ENCODE measurements at regions not wholly inside any gene's neighbourhood (a gene's known extent, or its start where the extent isn't known, plus 50 kb on each side); places are given as distances from the start of the nearest gene placed in this dataset.

DNA sequence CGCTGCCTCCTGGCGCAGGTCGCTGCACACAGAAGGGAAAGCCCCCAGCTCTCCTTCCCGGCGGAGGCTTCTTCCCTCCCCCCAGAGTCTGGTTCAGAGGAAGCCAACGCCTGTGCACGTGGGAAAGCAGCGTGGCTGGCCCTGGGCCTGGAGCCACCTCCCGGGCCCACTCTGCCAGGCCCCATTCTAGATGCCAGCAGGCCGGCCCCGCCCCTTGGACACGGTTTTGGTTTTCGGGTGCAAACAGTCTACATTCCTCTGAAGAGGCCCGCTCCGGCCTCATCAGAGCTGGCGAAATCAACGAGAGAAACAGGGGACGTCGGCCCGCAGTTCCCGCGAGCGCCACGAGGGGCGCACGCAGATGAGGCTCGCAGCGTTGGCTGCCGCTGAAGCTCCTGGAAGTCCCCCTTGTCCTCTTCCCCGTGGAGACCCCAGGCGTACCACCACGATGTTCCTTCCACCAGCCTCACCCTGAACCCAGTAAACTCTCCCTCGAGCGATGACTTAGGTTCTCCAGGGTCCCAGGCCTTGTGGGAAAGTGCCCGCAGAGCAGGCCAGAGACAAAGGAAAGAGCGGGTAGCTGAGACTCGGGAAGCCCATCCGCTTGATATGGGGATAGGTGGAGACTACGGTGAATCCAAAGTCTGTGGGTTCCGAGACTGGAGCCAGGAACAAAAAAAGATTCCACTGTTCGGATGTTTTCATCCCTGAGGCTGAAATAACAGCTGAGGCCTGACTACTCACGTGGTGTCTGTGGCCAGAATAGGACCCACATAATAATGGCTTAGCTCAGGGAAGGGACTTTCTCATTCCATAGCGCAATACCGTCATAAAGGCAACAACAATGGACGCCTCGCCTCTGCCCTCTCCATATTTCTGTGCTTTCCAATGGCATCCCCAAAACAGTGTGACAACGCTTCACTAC is 64.2 kb downstream of the KLF4 start:
- Histone ChIP-seq H3K36me3 (ENCODE audit: insufficient read depth, low read length) (no peaks in the 10 kb centered on the region), H3K4me2 (ENCODE audit: low read length) (peak overlapping the region; percentile 80), H3K9ac (ENCODE audit: low read length) (peak overlapping the region; percentile 29), H3K4me3 (ENCODE audit: insufficient read depth, low read depth, low read length) (peak overlapping the region; percentile 30), H3K27me3 (ENCODE audit: insufficient read depth, low read length) (no peaks in the 10 kb centered on the region), H3K9me3 (ENCODE audit: insufficient read depth, low read depth, low read length) (no peaks in the 10 kb centered on the region), H4K20me1 (ENCODE audit: insufficient read depth, low read length) (no peaks in the 10 kb centered on the region), H3K4me1 (ENCODE audit: insufficient read depth, low read length) (no peaks in the 10 kb centered on the region), H3K27ac (ENCODE audit: low read depth, low read length) (no peak overlapping the region), H3K79me2 (ENCODE audit: insufficient read depth, low read length) (no peaks in the 10 kb centered on the region), H2AFZ (ENCODE audit: low read depth, low read length) (peak overlapping the region; percentile 92)
- peak; percentile 12 for DNase-seq (ENCODE audit: low read depth)
- Mint-ChIP-seq H3K9me3 (ENCODE audit: unreplicated experiment) (peaks cover 4% of the 10 kb centered on the region), H3K36me3 (ENCODE audit: low read depth, unreplicated experiment) (no peaks in the 10 kb centered on the region), H3K4me3 (ENCODE audit: unreplicated experiment) (no peak overlapping the region), H3K27me3 (ENCODE audit: low read depth, unreplicated experiment) (peaks cover 25% of the 10 kb centered on the region), H3K4me1 (ENCODE audit: low read depth, unreplicated experiment) (no peaks in the 10 kb centered on the region), H3K27ac (ENCODE audit: unreplicated experiment) (no peak overlapping the region)
- TF ChIP-seq, protein P1, sequence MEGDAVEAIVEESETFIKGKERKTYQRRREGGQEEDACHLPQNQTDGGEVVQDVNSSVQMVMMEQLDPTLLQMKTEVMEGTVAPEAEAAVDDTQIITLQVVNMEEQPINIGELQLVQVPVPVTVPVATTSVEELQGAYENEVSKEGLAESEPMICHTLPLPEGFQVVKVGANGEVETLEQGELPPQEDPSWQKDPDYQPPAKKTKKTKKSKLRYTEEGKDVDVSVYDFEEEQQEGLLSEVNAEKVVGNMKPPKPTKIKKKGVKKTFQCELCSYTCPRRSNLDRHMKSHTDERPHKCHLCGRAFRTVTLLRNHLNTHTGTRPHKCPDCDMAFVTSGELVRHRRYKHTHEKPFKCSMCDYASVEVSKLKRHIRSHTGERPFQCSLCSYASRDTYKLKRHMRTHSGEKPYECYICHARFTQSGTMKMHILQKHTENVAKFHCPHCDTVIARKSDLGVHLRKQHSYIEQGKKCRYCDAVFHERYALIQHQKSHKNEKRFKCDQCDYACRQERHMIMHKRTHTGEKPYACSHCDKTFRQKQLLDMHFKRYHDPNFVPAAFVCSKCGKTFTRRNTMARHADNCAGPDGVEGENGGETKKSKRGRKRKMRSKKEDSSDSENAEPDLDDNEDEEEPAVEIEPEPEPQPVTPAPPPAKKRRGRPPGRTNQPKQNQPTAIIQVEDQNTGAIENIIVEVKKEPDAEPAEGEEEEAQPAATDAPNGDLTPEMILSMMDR (IDR thresholded peaks at IDR 0.05; ENCODE audit: insufficient read depth, low read depth, low read length) = peak; percentile 72
- TF ChIP-seq EZH2 (IDR thresholded peaks at IDR 0.05; ENCODE audit: insufficient read depth, low read length) = no peak
- FAIRE-seq = no peak

DNA sequence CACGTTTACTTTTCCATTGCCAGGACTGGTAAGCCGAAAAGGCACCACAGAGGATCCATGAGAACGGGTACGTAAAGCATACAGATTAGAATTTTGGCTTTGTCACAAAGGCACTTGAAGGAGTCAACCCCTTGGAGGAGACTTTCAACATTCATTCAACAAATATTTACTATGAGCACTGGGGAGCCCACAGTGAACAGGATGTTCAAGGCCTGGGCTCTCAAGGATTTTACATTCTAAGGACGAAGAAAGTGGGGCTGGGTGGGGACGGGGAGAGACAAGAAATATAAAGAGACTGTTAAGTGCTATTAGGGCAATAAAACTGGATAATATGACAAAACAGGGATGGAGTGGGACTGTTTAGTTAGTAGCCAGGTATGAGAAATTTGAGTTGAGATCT is 66.0 kb downstream of the KLF4 start:
- Mint-ChIP-seq H3K4me3 (ENCODE audit: unreplicated experiment) (no peak overlapping the region), H3K27ac (ENCODE audit: unreplicated experiment) (no peak overlapping the region), H3K27me3 (ENCODE audit: low read depth, unreplicated experiment) (peaks cover 22% of the 10 kb centered on the region), H3K4me1 (ENCODE audit: low read depth, unreplicated experiment) (no peaks in the 10 kb centered on the region), H3K36me3 (ENCODE audit: low read depth, unreplicated experiment) (no peaks in the 10 kb centered on the region), H3K9me3 (ENCODE audit: unreplicated experiment) (peaks cover 4% of the 10 kb centered on the region)
- Histone ChIP-seq H3K9ac (ENCODE audit: low read length) (no peak overlapping the region), H3K27me3 (ENCODE audit: insufficient read depth, low read length) (no peaks in the 10 kb centered on the region), H3K27ac (ENCODE audit: low read depth, low read length) (no peak overlapping the region), H3K4me2 (ENCODE audit: low read length) (no peak overlapping the region), H3K36me3 (ENCODE audit: insufficient read depth, low read length) (no peaks in the 10 kb centered on the region), H4K20me1 (ENCODE audit: insufficient read depth, low read length) (no peaks in the 10 kb centered on the region), H3K4me3 (ENCODE audit: insufficient read depth, low read depth, low read length) (no peak overlapping the region), H3K79me2 (ENCODE audit: insufficient read depth, low read length) (no peaks in the 10 kb centered on the region), H2AFZ (ENCODE audit: low read depth, low read length) (no peak overlapping the region), H3K4me1 (ENCODE audit: insufficient read depth, low read length) (no peaks in the 10 kb centered on the region), H3K9me3 (ENCODE audit: insufficient read depth, low read depth, low read length) (no peaks in the 10 kb centered on the region)
- no peak for FAIRE-seq
- TF ChIP-seq EZH2 (IDR thresholded peaks at IDR 0.05; ENCODE audit: insufficient read depth, low read length) = no peak
- TF ChIP-seq, protein P1 (IDR thresholded peaks at IDR 0.05; ENCODE audit: insufficient read depth, low read depth, low read length) = no peak
- no peak for DNase-seq (ENCODE audit: low read depth)
